SK-N-MC (cell line): ENCODE measurements at regions not wholly inside any gene's neighbourhood (a gene's known extent, or its start where the extent isn't known, plus 50 kb on each side); places are given as distances from the start of the nearest gene placed in this dataset.

Source experiments
- DNase-seq: peaks from one replicate; pipeline ENCODE4 v3.0.0-alpha.2; 2011; ENCODE audit warnings: low read depth, low spot score
- H3K27ac ChIP-seq: fragments of 200-600 bp; sonication (generic); 2 replicates; pipeline ENCODE4 v1.5.1; 2016; ENCODE audit warnings: mixed run types
- H3K36me3 ChIP-seq: fragments of 200-600 bp; sonication (generic); 2 replicates; pipeline ENCODE4 v1.6.1; 2017; ENCODE audit warnings: antibody characterized with exemption, low read length, mixed read lengths; ENCODE audit not compliant: insufficient read depth
- H3K4me3 ChIP-seq: fragments of 200-600 bp; sonication (generic); 2 replicates; pipeline ENCODE4 v1.5.1; 2016
- H3K9ac ChIP-seq: fragments of 200-600 bp; sonication (generic); 2 replicates; pipeline ENCODE4 v1.8.0; 2017; ENCODE audit warnings: mixed run types, mixed read lengths; ENCODE audit not compliant: insufficient read length
- H3K9me3 ChIP-seq: fragments of 200-600 bp; sonication (generic); 2 replicates; pipeline ENCODE4 v1.6.1; 2017; ENCODE audit warnings: low read depth, mild to moderate bottlenecking, antibody characterized with exemption, low read length, moderate library complexity, mixed read lengths
- EZH2 ChIP-seq: fragments of 200-600 bp; sonication (generic); IDR thresholded peaks from one replicate; pipeline ENCODE4 v1.6.1; 2017; ENCODE audit warnings: antibody characterized with exemption
- FOXP2 ChIP-seq: optimal IDR thresholded peaks from 2 replicates; pipeline ENCODE3; 2011; ENCODE audit warnings: mild to moderate bottlenecking, moderate library complexity; ENCODE audit not compliant: insufficient read depth; ENCODE audit errors: extremely low read length, control extremely low read depth
- POLR2AphosphoS5 ChIP-seq: IDR thresholded peaks from 2 replicates; pipeline ENCODE4 v1.6.1; 2012; ENCODE audit warnings: mild to moderate bottlenecking, low read depth, low read length, borderline replicate concordance

DNA sequence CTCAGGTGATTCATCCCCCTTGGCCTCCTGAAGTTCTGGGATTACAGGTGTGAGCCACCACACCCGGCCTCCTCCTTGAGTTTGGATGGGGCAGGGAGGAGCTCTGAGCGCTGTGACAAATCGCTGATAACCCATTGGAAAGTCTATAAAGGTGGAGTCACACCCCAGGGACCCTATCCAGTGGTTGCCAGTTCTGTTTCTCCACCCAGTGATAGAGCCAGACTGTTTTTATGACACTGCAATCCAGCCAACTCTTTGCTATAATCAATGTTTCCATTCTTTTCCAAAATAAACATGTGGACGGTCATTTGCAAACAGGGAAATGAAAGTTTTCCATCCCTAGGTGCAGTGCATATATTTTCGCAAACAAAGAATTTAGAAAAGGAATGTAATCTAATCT is 142.0 kb upstream of the PELI2 start:
- Histone ChIP-seq H3K9me3 (no peaks in the 10 kb centered on the region), H3K9ac (no peak overlapping the region), H3K36me3 (no peaks in the 10 kb centered on the region), H3K27ac (no peak overlapping the region), H3K4me3 (no peak overlapping the region)
- TF ChIP-seq FOXP2 (no peak), POLR2AphosphoS5 (no peak), EZH2 (no peak)
- DNase-seq = no peak

- no peaks in the 10 kb centered on the region for H3K9me3 ChIP-seq
- no peak for DNase-seq
- H3K36me3 ChIP-seq = no peaks in the 10 kb centered on the region
- TF ChIP-seq FOXP2 (no peak), POLR2AphosphoS5 (no peak), EZH2 (no peak)
- H3K27ac ChIP-seq = no peak overlapping the region
- no peak overlapping the region for H3K4me3 ChIP-seq
- no peak overlapping the region for H3K9ac ChIP-seq
Measured at GRCh38 chr14:55976655-55977054, 141.6 kb upstream of the PELI2 start.

GRCh38 chr14:55977392-55978150 is 140.6 kb upstream of the PELI2 start:
- no peak for DNase-seq
- no peak for TF ChIP-seq EZH2
- TF ChIP-seq FOXP2 = no peak
- H3K9me3 ChIP-seq = no peaks in the 10 kb centered on the region
- no peak overlapping the region for H3K4me3 ChIP-seq
- no peaks in the 10 kb centered on the region for H3K36me3 ChIP-seq
- H3K27ac ChIP-seq = no peak overlapping the region
- no peak overlapping the region for H3K9ac ChIP-seq

GRCh38 chr14:55979096-55979495 is 139.1 kb upstream of the PELI2 start:
- Histone ChIP-seq H3K9ac (no peak overlapping the region), H3K9me3 (no peaks in the 10 kb centered on the region), H3K36me3 (no peaks in the 10 kb centered on the region), H3K4me3 (no peak overlapping the region), H3K27ac (no peak overlapping the region)
- DNase-seq = no peak
- TF ChIP-seq EZH2 (no peak), POLR2AphosphoS5 (no peak), FOXP2 (no peak)

DNA sequence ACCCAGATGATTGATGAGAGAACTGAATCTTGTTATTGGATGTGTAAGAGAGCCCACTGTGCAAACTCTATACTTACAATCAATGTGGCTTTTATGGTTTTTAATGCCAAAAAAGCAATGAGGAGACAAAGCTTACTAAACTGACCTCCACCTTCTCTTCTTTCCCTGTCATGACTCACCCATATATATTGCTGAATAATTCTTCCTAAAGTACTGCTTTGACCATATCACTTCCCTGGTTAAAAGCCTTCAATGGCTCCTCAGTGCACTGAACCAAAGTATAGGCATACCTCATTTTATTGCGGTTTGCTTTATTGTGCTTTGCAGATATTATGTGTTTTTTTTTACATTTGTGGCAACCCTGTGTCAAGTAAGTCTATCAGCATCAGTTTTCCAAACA is 138.4 kb upstream of the PELI2 start:
- Histone ChIP-seq H3K36me3 (no peaks in the 10 kb centered on the region), H3K9me3 (no peaks in the 10 kb centered on the region), H3K4me3 (no peak overlapping the region), H3K27ac (no peak overlapping the region), H3K9ac (no peak overlapping the region)
- DNase-seq = no peak
- TF ChIP-seq FOXP2 (no peak), POLR2AphosphoS5 (no peak), EZH2 (no peak)

DNA sequence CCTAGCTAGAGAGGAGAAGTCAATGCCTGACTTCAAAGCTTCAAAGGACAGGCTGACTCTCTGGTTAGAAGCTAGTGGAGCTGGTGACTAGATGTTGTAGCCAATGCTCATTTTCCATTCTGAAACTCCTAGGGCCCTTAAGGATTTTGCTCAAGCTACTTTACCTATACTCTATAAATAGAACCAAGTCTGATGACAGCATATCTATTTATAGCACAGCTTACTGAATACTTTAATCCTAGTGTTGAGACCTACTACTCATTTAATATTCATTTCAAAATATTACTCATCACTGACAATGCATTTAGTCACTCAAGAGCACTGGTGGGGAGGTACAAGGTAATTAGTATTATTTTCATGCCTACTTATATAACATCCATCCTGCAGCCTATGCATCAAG is 137.2 kb upstream of the PELI2 start:
- Histone ChIP-seq H3K9ac (no peak overlapping the region), H3K36me3 (no peaks in the 10 kb centered on the region), H3K9me3 (no peaks in the 10 kb centered on the region), H3K27ac (no peak overlapping the region), H3K4me3 (no peak overlapping the region)
- TF ChIP-seq EZH2 (no peak), POLR2AphosphoS5 (no peak), FOXP2 (no peak)
- DNase-seq = no peak

GRCh38 chr14:55986069-55986468 is 132.1 kb upstream of the PELI2 start:
- no peaks in the 10 kb centered on the region for H3K9me3 ChIP-seq
- H3K27ac ChIP-seq = no peak overlapping the region
- no peak for DNase-seq
- H3K4me3 ChIP-seq = no peak overlapping the region
- no peak overlapping the region for H3K9ac ChIP-seq
- H3K36me3 ChIP-seq = no peaks in the 10 kb centered on the region
- no peak for TF ChIP-seq FOXP2

- no peaks in the 10 kb centered on the region for H3K9me3 ChIP-seq
- DNase-seq = no peak
Measured at GRCh38 chr14:56000846-56001245, 117.4 kb upstream of the PELI2 start.

GRCh38 chr14:56002342-56002741 is 115.9 kb upstream of the PELI2 start:
- Histone ChIP-seq H3K4me3 (no peak overlapping the region), H3K36me3 (no peaks in the 10 kb centered on the region), H3K9ac (no peak overlapping the region), H3K27ac (no peak overlapping the region), H3K9me3 (no peaks in the 10 kb centered on the region)
- no peak for DNase-seq
- TF ChIP-seq FOXP2 (no peak), EZH2 (no peak), POLR2AphosphoS5 (no peak)

More at GRCh38 chr14:56000846-56001245, 117.4 kb upstream of the PELI2 start:
- no peak overlapping the region for H3K4me3 ChIP-seq
- H3K9ac ChIP-seq = no peak overlapping the region
- H3K36me3 ChIP-seq = no peaks in the 10 kb centered on the region
- H3K27ac ChIP-seq = no peak overlapping the region
- TF ChIP-seq EZH2 (no peak), POLR2AphosphoS5 (no peak), FOXP2 (no peak)
